HG03457 (cell line): ENCODE measurements at regions not wholly inside any gene's neighbourhood (a gene's known extent, or its start where the extent isn't known, plus 50 kb on each side); places are given as distances from the start of the nearest gene placed in this dataset.

Source experiments
- ATAC-seq: cut with Tn5 transposase; IDR thresholded peaks from one replicate; pipeline ENCODE4 v1.9.1; 2021; ENCODE audit warnings: moderate number of reproducible peaks; ENCODE audit not compliant: unreplicated experiment

- no peak for ATAC-seq
Measured at GRCh38 chr3:105187344-105187743, 179.4 kb upstream of the ALCAM start.

- no peak for ATAC-seq
Measured at GRCh38 chr3:105195260-105195659, 171.4 kb upstream of the ALCAM start.

GRCh38 chr3:105197863-105198262 is 168.8 kb upstream of the ALCAM start:
- no peak for ATAC-seq

- ATAC-seq = no peak
Measured at GRCh38 chr3:105199217-105199616, 167.5 kb upstream of the ALCAM start.

GRCh38 chr3:105210141-105210540 is 156.6 kb upstream of the ALCAM start:
- ATAC-seq = no peak

- ATAC-seq = no peak
Measured at GRCh38 chr3:105214590-105214989, 152.1 kb upstream of the ALCAM start.

GRCh38 chr3:105222568-105223093 is 144.1 kb upstream of the ALCAM start:
- no peak for ATAC-seq

- no peak for ATAC-seq
Measured at GRCh38 chr3:105223815-105224214, 142.9 kb upstream of the ALCAM start.

GRCh38 chr3:105228696-105229095 is 138.0 kb upstream of the ALCAM start:
- ATAC-seq = no peak

GRCh38 chr3:105232553-105232952 is 134.2 kb upstream of the ALCAM start:
- ATAC-seq = no peak

GRCh38 chr3:105233010-105233409 is 133.7 kb upstream of the ALCAM start:
- ATAC-seq = no peak

- ATAC-seq = no peak
Measured at GRCh38 chr3:105235221-105235620, 131.5 kb upstream of the ALCAM start.

GRCh38 chr3:105235785-105236184 is 130.9 kb upstream of the ALCAM start:
- ATAC-seq = no peak

- ATAC-seq = no peak
Measured at GRCh38 chr3:105238367-105238766, 128.3 kb upstream of the ALCAM start.

GRCh38 chr3:105243076-105243475 is 123.6 kb upstream of the ALCAM start:
- ATAC-seq = no peak

GRCh38 chr3:105246536-105246935 is 120.2 kb upstream of the ALCAM start:
- no peak for ATAC-seq

GRCh38 chr3:105253225-105253624 is 113.5 kb upstream of the ALCAM start:
- no peak for ATAC-seq

- no peak for ATAC-seq
Measured at GRCh38 chr3:105254154-105254553, 112.6 kb upstream of the ALCAM start.

- ATAC-seq = no peak
Measured at GRCh38 chr3:105255350-105255749, 111.4 kb upstream of the ALCAM start.

- no peak for ATAC-seq
Measured at GRCh38 chr3:105259496-105259895, 107.2 kb upstream of the ALCAM start.

- no peak for ATAC-seq
Measured at GRCh38 chr3:105260385-105260784, 106.3 kb upstream of the ALCAM start.

GRCh38 chr3:105274536-105274935 is 92.2 kb upstream of the ALCAM start:
- no peak for ATAC-seq

GRCh38 chr3:105274958-105275357 is 91.8 kb upstream of the ALCAM start:
- no peak for ATAC-seq

GRCh38 chr3:105277656-105278055 is 89.1 kb upstream of the ALCAM start:
- ATAC-seq = no peak
